ENCODE measurements at regions not wholly inside any gene's neighbourhood (a gene's known extent, or its start where the extent isn't known, plus 50 kb on each side); places are given as distances from the start of the nearest gene placed in this dataset.

DNA sequence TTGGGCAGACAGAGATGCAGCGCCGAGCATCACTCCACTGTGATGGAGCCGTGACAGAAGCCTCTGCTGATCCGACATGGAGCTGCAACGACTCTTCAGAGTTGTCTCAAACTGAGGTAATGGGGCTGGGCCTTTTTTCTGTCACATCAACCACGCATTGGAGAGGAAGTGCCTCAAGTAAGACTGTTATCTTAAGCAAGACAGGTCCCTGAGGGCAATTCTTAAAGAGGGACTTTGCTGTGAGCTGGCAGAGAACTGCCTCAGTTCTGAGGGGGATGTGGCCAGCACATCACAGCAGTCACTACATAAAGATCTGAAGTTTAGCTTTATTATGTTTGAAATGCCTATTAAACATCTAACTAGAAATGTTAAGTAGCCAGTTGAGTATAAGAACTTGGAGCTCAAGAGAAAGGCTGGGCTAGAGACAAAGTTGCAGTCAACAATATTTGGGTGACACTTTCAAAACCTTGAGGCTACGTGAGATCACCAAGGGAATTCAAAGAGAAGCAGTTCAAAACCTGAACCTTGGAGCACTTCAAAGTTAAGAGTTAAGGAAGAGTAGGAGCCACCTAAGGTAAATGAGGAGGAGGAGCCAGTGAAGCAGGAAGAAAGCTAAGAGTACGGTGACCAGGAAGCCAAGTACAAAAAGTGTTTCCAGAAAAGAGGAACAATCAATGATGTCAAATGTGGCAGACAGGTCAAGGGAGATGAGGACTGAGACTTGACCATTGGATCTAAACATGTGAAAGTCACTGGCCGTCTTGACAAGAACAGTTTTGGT is 54.2 kb upstream of the BCL9 start:
- intact Hi-C loops (cut with DNase I; ENCODE audit: low total_unique reads): no loop called here
- 66% methylated on average over 9 of the region's 9 CpGs for whole genome bisulfite sequencing, 2 donors
- H3K4me3 ChIP-seq: no peak overlapping the region
- TF ChIP-seq, protein P1, sequence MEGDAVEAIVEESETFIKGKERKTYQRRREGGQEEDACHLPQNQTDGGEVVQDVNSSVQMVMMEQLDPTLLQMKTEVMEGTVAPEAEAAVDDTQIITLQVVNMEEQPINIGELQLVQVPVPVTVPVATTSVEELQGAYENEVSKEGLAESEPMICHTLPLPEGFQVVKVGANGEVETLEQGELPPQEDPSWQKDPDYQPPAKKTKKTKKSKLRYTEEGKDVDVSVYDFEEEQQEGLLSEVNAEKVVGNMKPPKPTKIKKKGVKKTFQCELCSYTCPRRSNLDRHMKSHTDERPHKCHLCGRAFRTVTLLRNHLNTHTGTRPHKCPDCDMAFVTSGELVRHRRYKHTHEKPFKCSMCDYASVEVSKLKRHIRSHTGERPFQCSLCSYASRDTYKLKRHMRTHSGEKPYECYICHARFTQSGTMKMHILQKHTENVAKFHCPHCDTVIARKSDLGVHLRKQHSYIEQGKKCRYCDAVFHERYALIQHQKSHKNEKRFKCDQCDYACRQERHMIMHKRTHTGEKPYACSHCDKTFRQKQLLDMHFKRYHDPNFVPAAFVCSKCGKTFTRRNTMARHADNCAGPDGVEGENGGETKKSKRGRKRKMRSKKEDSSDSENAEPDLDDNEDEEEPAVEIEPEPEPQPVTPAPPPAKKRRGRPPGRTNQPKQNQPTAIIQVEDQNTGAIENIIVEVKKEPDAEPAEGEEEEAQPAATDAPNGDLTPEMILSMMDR (IDR thresholded peaks at IDR 0.05): no peak
- TF ChIP-seq POLR2A (IDR thresholded peaks at IDR 0.05): no peak
- H3K27me3 ChIP-seq: no peaks in the 10 kb centered on the region
- H3K36me3 ChIP-seq (ENCODE audit: low read depth, missing control alignments): no peaks in the 10 kb centered on the region
- H3K9me3 ChIP-seq: no peaks in the 10 kb centered on the region
- H3K4me1 ChIP-seq: no peaks in the 10 kb centered on the region
- no peak for DNase-seq
- H3K27ac ChIP-seq: no peak overlapping the region

DNA sequence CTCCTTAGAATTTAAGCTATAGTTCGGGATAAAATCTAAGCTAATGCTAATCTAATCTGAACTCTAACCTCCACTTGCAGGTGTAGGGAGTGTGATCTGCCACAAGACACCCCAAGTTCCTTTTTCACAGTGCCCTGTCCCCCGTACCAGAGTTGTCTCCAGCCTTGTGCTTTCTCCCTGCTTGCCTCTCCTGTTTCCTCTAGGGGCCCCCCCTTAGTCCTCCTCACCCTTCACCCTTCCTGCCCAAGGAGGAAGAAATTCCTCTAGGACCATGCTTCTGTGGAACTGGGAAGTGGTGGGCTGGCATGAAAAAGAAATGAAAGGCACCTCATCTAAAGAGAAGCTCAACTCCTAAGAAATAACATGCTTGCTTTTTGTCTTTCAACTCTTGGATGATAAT is 50.2 kb upstream of the BCL9 start:
- H3K4me3 ChIP-seq: no peak overlapping the region
- H3K9me3 ChIP-seq: no peaks in the 10 kb centered on the region
- 33 to 64% methylated on average over 2 of the region's 2 CpGs for WGBS, 2 donors
- no peak overlapping the region for H3K27ac ChIP-seq
- no peaks in the 10 kb centered on the region for H3K27me3 ChIP-seq
- DNase-seq: no peak
- no peaks in the 10 kb centered on the region for H3K36me3 ChIP-seq (ENCODE audit: low read depth, missing control alignments)
- intact Hi-C loops (cut with DNase I; ENCODE audit: low total_unique reads): no loop called here
- H3K4me1 ChIP-seq: no peaks in the 10 kb centered on the region
- TF ChIP-seq, protein P1 (IDR thresholded peaks at IDR 0.05): no peak
- TF ChIP-seq POLR2A (IDR thresholded peaks at IDR 0.05): no peak

Small RNA genes lying in the stretch of these regions (small RNA-seq; reads per million reads assigned to genes)
- 0 reads per million in 2 donors for gene RF00019

Data from testis (tissue), 2 donors.